SK-N-SH (cell line): ENCODE measurements at regions not wholly inside any gene's neighbourhood (a gene's known extent, or its start where the extent isn't known, plus 50 kb on each side); places are given as distances from the start of the nearest gene placed in this dataset.

Experiments used
- CTCF ChIP-seq: fragments of 200-600 bp; sonication (generic); IDR thresholded peaks from 2 replicates; pipeline ENCODE4 v1.6.1; 2017; ENCODE audit warnings: antibody characterized with exemption, mild to moderate bottlenecking, moderate library complexity
- ELF1 ChIP-seq: IDR thresholded peaks from 2 replicates; pipeline ENCODE4 v1.4.0; 2012
- EP300 ChIP-seq, 2 experiments: IDR thresholded peaks; 2 replicates each; pipeline versions ENCODE4 v1.4.0 to v1.6.1; 2012; ENCODE audit warnings: borderline replicate concordance in 1 of 2, low read depth in 1 of 2, low read length in 1 of 2
- FOXM1 ChIP-seq: IDR thresholded peaks from 2 replicates; pipeline ENCODE4 v1.4.0; 2012; ENCODE audit warnings: low read depth, mild to moderate bottlenecking
- GABPA ChIP-seq: IDR thresholded peaks from 2 replicates; pipeline ENCODE4 v1.4.0; 2012; ENCODE audit warnings: low read depth, mild to moderate bottlenecking
- MEF2A ChIP-seq: IDR thresholded peaks from 2 replicates; pipeline ENCODE4 v1.4.0; 2012; ENCODE audit warnings: low read depth, borderline replicate concordance
- MXI1 ChIP-seq: IDR thresholded peaks from 2 replicates; pipeline ENCODE4 v1.6.1; 2012; ENCODE audit warnings: mild to moderate bottlenecking, low read depth, low read length, improper control_type of control experiment
- NRF1 ChIP-seq: IDR thresholded peaks from 2 replicates; pipeline ENCODE4 v1.6.1; 2012; ENCODE audit warnings: low read depth, mild to moderate bottlenecking, low read length
- RFX5 ChIP-seq: IDR thresholded peaks from 2 replicates; pipeline ENCODE4 v1.6.1; 2012; ENCODE audit warnings: mild to moderate bottlenecking, improper control_type of control experiment, low read length
- SMC3 ChIP-seq: IDR thresholded peaks from 2 replicates; pipeline ENCODE4 v1.6.1; 2012; ENCODE audit warnings: low read depth, low read length, improper control_type of control experiment
- YY1 ChIP-seq: IDR thresholded peaks from 2 replicates; pipeline ENCODE4 v1.4.0; 2012; ENCODE audit warnings: low read depth, mild to moderate bottlenecking

GRCh38 chr1:60213253-60213652, 139.7 kb upstream of the C1orf87 start:
- no peak for TF ChIP-seq CTCF
- no peak for TF ChIP-seq FOXM1
- TF ChIP-seq EP300 (IDR thresholded peaks at IDR 0.05; ENCODE audit: borderline replicate concordance in 1 of 2, low read depth in 1 of 2, low read length in 1 of 2), result no peak
- TF ChIP-seq GABPA, result no peak
- TF ChIP-seq RFX5, result no peak
- no peak for TF ChIP-seq MXI1
- TF ChIP-seq NRF1, result no peak
- no peak for TF ChIP-seq ELF1
- no peak for TF ChIP-seq YY1
- no peak for TF ChIP-seq MEF2A
- TF ChIP-seq SMC3, result no peak
